Nephron (organoid): ENCODE measurements at regions not wholly inside any gene's neighbourhood (a gene's known extent, or its start where the extent isn't known, plus 50 kb on each side); places are given as distances from the start of the nearest gene placed in this dataset.

Source experiments
- H3K27ac Mint-ChIP-seq, 3 experiments: 2 replicates each; pipeline ENCODE4 v1.8.0; 2020; ENCODE audit warnings: mixed read lengths in 3 of 3, mild to moderate bottlenecking in 2 of 3, moderate library complexity in 1 of 3
- H3K27me3 Mint-ChIP-seq: 2 replicates; pipeline ENCODE4 v1.8.0; 2021; ENCODE audit warnings: low read depth, mild to moderate bottlenecking, moderate library complexity, mixed read lengths
- H3K36me3 Mint-ChIP-seq: 2 replicates; pipeline ENCODE4 v1.8.0; 2020; ENCODE audit warnings: low read depth, mixed read lengths
- H3K4me1 Mint-ChIP-seq: 2 replicates; pipeline ENCODE4 v1.8.0; 2020; ENCODE audit warnings: mixed read lengths
- H3K4me3 Mint-ChIP-seq, 3 experiments: 2 replicates each; pipeline ENCODE4 v1.8.0; 2020; ENCODE audit warnings: mild to moderate bottlenecking in 3 of 3, mixed read lengths in 3 of 3, moderate library complexity in 2 of 3
- H3K9me3 Mint-ChIP-seq: 2 replicates; pipeline ENCODE4 v1.8.0; 2020; ENCODE audit warnings: mixed read lengths
- CTCF ChIP-seq, 3 experiments: fragments of 200-600 bp; sonication (generic); IDR thresholded peaks; one replicate each; pipeline ENCODE4 v1.5.0; 2021; ENCODE audit warnings: antibody characterized with exemption in 3 of 3; ENCODE audit not compliant: unreplicated experiment in 3 of 3

DNA sequence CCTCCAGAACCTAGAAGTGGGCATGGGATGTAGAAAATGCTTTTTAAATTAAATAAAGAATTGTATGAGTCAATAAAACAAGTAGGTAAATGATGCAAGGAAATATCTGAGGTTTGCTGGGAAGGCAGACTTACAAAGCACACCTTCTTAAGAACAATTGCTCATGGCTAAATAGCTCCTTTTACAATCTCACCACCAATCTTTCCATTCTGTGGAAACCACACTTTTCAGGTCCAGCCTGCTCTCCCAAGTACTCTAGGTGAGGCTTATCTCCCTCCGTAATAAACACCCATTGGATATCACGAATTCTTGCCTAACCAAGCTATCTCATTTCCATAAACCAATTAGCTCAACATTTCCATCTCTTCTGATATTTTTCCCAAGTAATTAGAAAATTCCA, 91.5 kb upstream of the SLC8A1 start:
- Mint-ChIP-seq H3K9me3 (no peaks in the 10 kb centered on the region), H3K4me3 (no peak overlapping the region), H3K36me3 (no peaks in the 10 kb centered on the region), H3K27me3 (no peaks in the 10 kb centered on the region), H3K4me1 (peaks cover 11% of the 10 kb centered on the region), H3K27ac (no peak overlapping the region)
- no peak for TF ChIP-seq CTCF (IDR thresholded peaks at IDR 0.05; ENCODE audit: unreplicated experiment in 3 of 3)

- peak overlapping the region in 1 of 3 experiments; percentile 2 for H3K27ac Mint-ChIP-seq
- no peak for TF ChIP-seq CTCF (IDR thresholded peaks at IDR 0.05; ENCODE audit: unreplicated experiment in 3 of 3)
- no peak overlapping the region for H3K4me3 Mint-ChIP-seq
- H3K27me3 Mint-ChIP-seq, result no peaks in the 10 kb centered on the region
- H3K9me3 Mint-ChIP-seq, result no peaks in the 10 kb centered on the region
- peaks cover 11% of the 10 kb centered on the region for H3K4me1 Mint-ChIP-seq
- H3K36me3 Mint-ChIP-seq, result no peaks in the 10 kb centered on the region
Measured at GRCh38 chr2:40544072-40544471, 92.2 kb upstream of the SLC8A1 start.

GRCh38 chr2:40545645-40546044, 93.8 kb upstream of the SLC8A1 start:
- Mint-ChIP-seq H3K4me3 (no peak overlapping the region), H3K36me3 (no peaks in the 10 kb centered on the region), H3K9me3 (no peaks in the 10 kb centered on the region), H3K4me1 (peaks cover 11% of the 10 kb centered on the region), H3K27me3 (no peaks in the 10 kb centered on the region), H3K27ac (peak overlapping the region in 1 of 3 experiments; percentile 0)
- TF ChIP-seq CTCF (IDR thresholded peaks at IDR 0.05; ENCODE audit: unreplicated experiment in 3 of 3), result no peak

DNA sequence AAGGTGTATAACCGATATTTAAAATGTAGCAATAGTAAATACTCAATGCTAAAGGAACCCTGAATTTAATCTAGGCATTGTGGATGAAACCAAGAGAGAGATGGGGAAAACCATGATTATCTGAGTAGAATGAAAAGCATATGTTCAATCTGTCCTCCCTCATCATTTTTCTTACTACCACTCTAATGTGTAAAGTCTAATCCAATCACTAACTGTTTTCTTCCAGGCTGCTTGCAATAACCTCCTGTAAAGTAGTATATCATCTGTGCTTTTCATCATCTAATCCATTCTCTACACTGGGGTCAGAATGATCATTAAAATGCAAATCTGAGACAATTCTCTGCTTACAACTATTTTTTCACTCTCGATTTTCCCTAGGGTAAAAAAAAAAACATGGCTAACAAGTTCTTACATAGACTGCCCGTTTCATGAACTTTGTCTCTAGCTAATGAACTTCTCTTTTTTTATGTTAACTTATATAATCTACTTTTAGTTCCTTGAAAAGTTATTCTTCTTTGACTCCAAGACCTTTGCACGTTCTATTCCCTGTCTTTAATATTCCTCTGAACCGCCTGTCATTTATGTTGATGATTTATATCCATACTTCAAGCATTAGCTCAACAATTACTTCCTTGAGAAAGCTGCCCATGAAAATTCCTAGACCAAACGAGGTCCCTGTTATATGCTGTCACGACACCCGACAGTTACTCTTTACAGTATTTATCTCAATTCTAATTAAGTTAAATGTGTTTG, 94.7 kb upstream of the SLC8A1 start:
- no peak for TF ChIP-seq CTCF (IDR thresholded peaks at IDR 0.05; ENCODE audit: unreplicated experiment in 3 of 3)
- Mint-ChIP-seq H3K4me1 (peaks cover 11% of the 10 kb centered on the region), H3K9me3 (no peaks in the 10 kb centered on the region), H3K36me3 (no peaks in the 10 kb centered on the region), H3K4me3 (no peak overlapping the region), H3K27ac (peak overlapping the region; percentile 13 to 56 (median 47)), H3K27me3 (no peaks in the 10 kb centered on the region)

DNA sequence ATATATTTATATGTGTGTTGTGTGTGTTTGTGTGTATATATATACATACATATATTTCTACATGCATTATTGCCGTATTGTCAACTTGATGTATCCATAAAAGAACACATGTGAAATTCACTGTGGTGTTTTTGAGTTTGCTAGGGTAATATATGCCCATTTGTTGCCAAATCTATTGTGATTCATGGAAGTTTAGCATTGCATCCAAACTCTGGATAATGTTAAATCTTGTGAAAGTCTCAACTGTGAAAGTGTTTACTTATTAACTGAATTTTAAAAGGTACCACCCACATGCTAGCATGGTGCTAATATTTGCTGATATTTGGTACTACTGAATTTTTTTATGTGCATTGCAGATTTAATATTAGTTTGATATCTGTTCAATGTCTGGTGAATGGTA, 96.6 kb upstream of the SLC8A1 start:
- Mint-ChIP-seq H3K9me3 (no peaks in the 10 kb centered on the region), H3K4me1 (peaks cover 17% of the 10 kb centered on the region), H3K4me3 (no peak overlapping the region), H3K36me3 (no peaks in the 10 kb centered on the region), H3K27ac (no peak overlapping the region), H3K27me3 (no peaks in the 10 kb centered on the region)
- no peak for TF ChIP-seq CTCF (IDR thresholded peaks at IDR 0.05; ENCODE audit: unreplicated experiment in 3 of 3)

DNA sequence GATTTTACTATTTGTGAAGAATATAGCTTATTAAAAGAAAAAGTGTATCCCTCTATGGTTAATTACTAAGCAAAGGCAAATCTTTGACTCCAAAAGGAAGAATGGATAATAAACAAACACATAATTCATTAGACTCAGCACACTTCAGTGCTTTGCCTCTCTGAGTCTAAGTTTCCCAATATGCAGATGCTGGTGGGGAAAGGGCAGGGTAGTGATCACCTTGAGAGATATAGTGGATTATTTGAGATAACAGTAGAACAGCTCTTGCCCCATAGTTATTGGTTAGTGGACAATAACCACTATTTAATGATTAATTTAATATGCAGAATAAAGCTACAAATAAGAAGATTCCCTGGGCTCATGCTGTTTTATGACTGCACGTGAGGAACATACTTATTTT, 98.2 kb upstream of the SLC8A1 start:
- Mint-ChIP-seq H3K27me3 (no peaks in the 10 kb centered on the region), H3K4me1 (peaks cover 27% of the 10 kb centered on the region), H3K27ac (no peak overlapping the region), H3K4me3 (no peak overlapping the region), H3K9me3 (no peaks in the 10 kb centered on the region), H3K36me3 (no peaks in the 10 kb centered on the region)
- TF ChIP-seq CTCF (IDR thresholded peaks at IDR 0.05; ENCODE audit: unreplicated experiment in 3 of 3), result no peak
